ENCODE measurements at regions not wholly inside any gene's neighbourhood (a gene's known extent, or its start where the extent isn't known, plus 50 kb on each side); places are given as distances from the start of the nearest gene placed in this dataset.
A peak's percentile ranks its signal among the peaks of the same experiment; 100 is the strongest.
"Not testable (repeated sequence)": the region's sequence is repeated elsewhere in the genome, so short reads cannot be mapped to it uniquely, and the experiment has no call there.

DNA sequence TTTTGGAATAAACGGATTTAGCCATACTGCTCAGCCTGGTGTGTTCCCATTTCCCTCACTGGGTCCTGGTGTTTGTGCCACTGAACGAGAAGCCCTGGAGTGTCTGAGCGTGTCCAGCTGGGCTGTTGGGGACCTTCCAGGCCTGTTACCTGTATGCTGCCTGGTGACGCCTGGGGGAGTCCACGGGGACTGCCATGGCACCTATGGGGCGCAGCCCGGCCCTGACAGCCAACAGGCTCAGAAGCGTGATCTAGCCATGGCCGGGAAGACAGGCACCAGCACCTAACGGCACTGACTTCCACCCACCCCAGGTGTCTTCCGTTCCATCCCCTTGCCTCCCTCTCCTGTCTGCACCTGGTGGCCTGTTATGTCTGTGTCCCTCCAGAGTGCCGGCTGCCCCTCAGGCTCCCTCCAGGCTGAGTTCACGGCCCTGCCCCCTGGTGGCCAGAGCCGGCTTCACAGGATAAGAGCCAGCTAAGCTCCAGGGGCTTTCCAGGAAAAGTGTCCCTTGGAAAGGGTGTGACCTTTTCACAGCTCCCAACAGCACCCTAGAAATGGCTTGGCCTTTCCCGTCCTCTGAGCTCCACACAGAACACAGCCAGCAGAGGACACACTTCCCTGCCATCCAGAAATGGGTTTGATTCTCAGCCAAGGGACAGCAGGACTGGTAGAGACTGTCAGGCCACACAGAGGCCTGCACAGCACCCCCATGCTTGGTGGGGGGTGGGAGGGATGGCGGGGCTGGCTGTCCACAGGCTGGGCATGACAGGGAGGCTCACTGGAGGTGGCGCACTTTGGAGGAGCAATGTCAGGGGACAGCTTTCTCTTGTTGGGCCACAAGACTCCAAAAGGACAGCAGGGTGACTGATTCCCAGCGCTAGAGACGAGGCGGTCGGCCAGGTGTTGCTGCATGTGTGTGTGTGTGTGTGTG is 64.0 kb upstream of the LYSMD4 start:
- peak in 1 of 2 experiments; percentile 65 for DNase-seq (ENCODE audit: low read depth in 1 of 2, low spot score in 2 of 2)
- POLR2A ChIA-PET (ENCODE audit: partially characterized antibody) = not testable (repeated sequence)

More for the DNA sequence above, 64.0 kb upstream of the LYSMD4 start:
- H3K79me2 ChIP-seq (ENCODE audit: control insufficient read depth in 1 of 2, insufficient read depth in 2 of 2, low read length in 2 of 2); H3K23ac ChIP-seq (ENCODE audit: insufficient read length); H2BK12ac ChIP-seq (ENCODE audit: low read depth, low read length); H2AK5ac ChIP-seq (ENCODE audit: low read depth, low read length); H3K23me2 ChIP-seq (ENCODE audit: low read depth, low read length); H3K9me3 ChIP-seq (ENCODE audit: insufficient read depth in 2 of 2, low read depth in 1 of 2, low read length in 1 of 2); H4K5ac ChIP-seq (ENCODE audit: insufficient read length, low read depth, low read length); H3K56ac ChIP-seq (replicated peaks; ENCODE audit: insufficient read length, low read depth, low read length); H4K20me1 ChIP-seq (replicated peaks in 1 of 2; ENCODE audit: control insufficient read depth in 1 of 2, insufficient read depth in 2 of 2, low read length in 2 of 2); H2AFZ ChIP-seq (ENCODE audit: low read length); H3K14ac ChIP-seq (ENCODE audit: insufficient read length); H3K4me1 ChIP-seq (replicated peaks in 1 of 4; ENCODE audit: control insufficient read depth in 3 of 4, insufficient read depth in 4 of 4, low read length in 3 of 4); FAIRE-seq; H3K4ac ChIP-seq (replicated peaks; ENCODE audit: insufficient read length, low read depth, low read length); H3K27me3 ChIP-seq (replicated peaks in 1 of 4; ENCODE audit: control insufficient read depth in 3 of 4, extremely low read depth in 1 of 4, insufficient read depth in 3 of 4, low read length in 3 of 4); H2BK5ac ChIP-seq (ENCODE audit: low read depth, low read length); H3K9ac ChIP-seq (replicated peaks in 1 of 4; ENCODE audit: extremely low read depth in 1 of 4, low read depth in 3 of 4, low read length in 3 of 4); H2BK15ac ChIP-seq (ENCODE audit: low read length); H3K36me3 ChIP-seq (ENCODE audit: control insufficient read depth in 2 of 4, insufficient read depth in 4 of 4, low read length in 3 of 4); H3K79me1 ChIP-seq (ENCODE audit: low read depth, low read length); H4K8ac ChIP-seq (ENCODE audit: extremely low read depth, insufficient read depth, low read length); H3K18ac ChIP-seq (ENCODE audit: extremely low read depth, low read length); H4K91ac ChIP-seq (replicated peaks; ENCODE audit: insufficient read length, low read length); H2BK120ac ChIP-seq (replicated peaks; ENCODE audit: low read depth, low read length); H3K27ac ChIP-seq (ENCODE audit: low read depth, low read length); H2BK20ac ChIP-seq (ENCODE audit: low read length); H3K4me3 ChIP-seq (ENCODE audit: extremely low read depth in 1 of 4, insufficient read depth in 2 of 4, low read depth in 3 of 4, low read length in 4 of 4): not testable (repeated sequence)
- peak overlapping the region in 1 of 2 experiments; percentile 13; a peak in 1 of 4 replicates for H3K4me2 ChIP-seq (ENCODE audit: insufficient read depth in 1 of 2, low read depth in 2 of 2, low read length in 2 of 2)
- CTCF ChIA-PET (ENCODE audit: partially characterized antibody) = interaction anchor here (0.8 to 2.3 kb wide), 2 partner anchors 525 to 1969 kb away, joined by 3 to 9 read pairs; no protein-coding TSS in a partner anchor
- WGBS, 2 experiments (ENCODE audit: extremely low coverage in 1 of 2, insufficient coverage in 1 of 2, insufficient read length in 1 of 2, insufficient replicate concordance in 2 of 2, low coverage in 1 of 2, low lambda C conversion rate in 2 of 2, missing lambda C conversion rate in 1 of 2) = 63% methylated on average over 7 of the region's 21 CpGs; no CpG with 5 or more reads in 1 of the 2 experiments
